Fibroblast of lung (primary cell): ENCODE measurements at regions not wholly inside any gene's neighbourhood (a gene's known extent, or its start where the extent isn't known, plus 50 kb on each side); places are given as distances from the start of the nearest gene placed in this dataset.
"Not testable (repeated sequence)": the region's sequence is repeated elsewhere in the genome, so short reads cannot be mapped to it uniquely, and the experiment has no call there.

Experiments
- CTCF ChIP-seq, 2 donors: IDR thresholded peaks in 1 of 2; conservative IDR thresholded peaks in 1 of 2; 1 replicate in 1 of 2; 2 replicates in 1 of 2; pipeline ENCODE4 v1.5.1; 2011 to 2012; ENCODE audit warnings: low read length in 2 of 2, control low read depth in 1 of 2, inconsistent platforms in 1 of 2, low read depth in 1 of 2, mild to moderate bottlenecking in 1 of 2
- EZH2 ChIP-seq: IDR thresholded peaks from 2 replicates; pipeline ENCODE4 v1.5.1; 2012; ENCODE audit warnings: low read length, control low read depth, mild to moderate bottlenecking; ENCODE audit errors: missing control alignments

GRCh38 chr2:52409308-52410118, 1358.1 kb upstream of the CHAC2 start:
- TF ChIP-seq CTCF (conservative IDR thresholded peaks at IDR 0.05 in 1 of 2, IDR thresholded peaks at IDR 0.05 in 1 of 2; ENCODE audit: low read depth in 1 of 2, low read length in 2 of 2); EZH2: not testable (repeated sequence)
